Keratinocyte (primary cell): ENCODE measurements at regions not wholly inside any gene's neighbourhood (a gene's known extent, or its start where the extent isn't known, plus 50 kb on each side); places are given as distances from the start of the nearest gene placed in this dataset.
A peak's percentile ranks its signal among the peaks of the same experiment; 100 is the strongest.

Experiments
- DNase-seq: peaks from one replicate; pipeline ENCODE4 v3.0.0-alpha.2; 2011; ENCODE audit warnings: low read depth, missing footprints, low spot score
- FAIRE-seq: peaks from 2 replicates; lab custom pipeline; 2011; peaks lifted over from hg19 to GRCh38; lab: Jason Lieb, UNC
- H2AFZ ChIP-seq: 2 replicates; pipeline ENCODE4 v1.6.0; 2012; ENCODE audit warnings: low read length, control low read depth, inconsistent platforms; ENCODE audit not compliant: control insufficient read depth
- H3K27ac ChIP-seq: 2 replicates; pipeline ENCODE4 v1.5.1; 2011; ENCODE audit warnings: low read length; ENCODE audit not compliant: control insufficient read depth, insufficient read depth
- H3K27me3 ChIP-seq: 3 replicates; pipeline ENCODE4 v1.6.0; 2011; ENCODE audit warnings: low read length; ENCODE audit not compliant: control insufficient read depth, insufficient read depth; ENCODE audit errors: extremely low read depth
- H3K36me3 ChIP-seq, 2 experiments: 2 replicates in 1 of 2; 3 replicates in 1 of 2; pipeline ENCODE4 v1.5.1; 2011; ENCODE audit warnings: low read length in 2 of 2, mild to moderate bottlenecking in 1 of 2; ENCODE audit not compliant: control insufficient read depth in 2 of 2, insufficient read depth in 2 of 2; ENCODE audit errors: extremely low read depth in 1 of 2
- H3K4me1 ChIP-seq: 3 replicates; pipeline ENCODE4 v1.5.1; 2011; ENCODE audit warnings: low read length; ENCODE audit not compliant: control insufficient read depth, insufficient read depth; ENCODE audit errors: extremely low read depth
- H3K4me2 ChIP-seq: 3 replicates; pipeline ENCODE4 v1.6.0; 2011; ENCODE audit warnings: low read depth, low read length; ENCODE audit not compliant: control insufficient read depth, insufficient read depth; ENCODE audit errors: extremely low read depth
- H3K4me3 ChIP-seq, 3 experiments: fragments of 200-600 bp in 1 of 3; sonication (generic) in 1 of 3; 2 replicates in 2 of 3; 3 replicates in 1 of 3; pipeline ENCODE4 v1.5.1; 2011 to 2016; ENCODE audit warnings: low read length in 3 of 3, mild to moderate bottlenecking in 3 of 3, control low read depth in 2 of 3, inconsistent platforms in 1 of 3, low read depth in 1 of 3, mixed read lengths in 1 of 3, mixed run types in 1 of 3, moderate library complexity in 1 of 3; ENCODE audit not compliant: control insufficient read depth in 2 of 3, insufficient read depth in 2 of 3; ENCODE audit errors: extremely low read depth in 1 of 3
- H3K79me2 ChIP-seq: 2 replicates; pipeline ENCODE4 v1.6.0; 2012; ENCODE audit warnings: low read length; ENCODE audit not compliant: control insufficient read depth, insufficient read depth
- H3K9ac ChIP-seq: 3 replicates; pipeline ENCODE4 v1.6.0; 2011; ENCODE audit warnings: low read length; ENCODE audit not compliant: control insufficient read depth, insufficient read depth; ENCODE audit errors: extremely low read depth
- H3K9me1 ChIP-seq: 3 replicates; pipeline ENCODE4 v1.6.0; 2011; ENCODE audit warnings: low read length; ENCODE audit not compliant: control insufficient read depth, insufficient read depth; ENCODE audit errors: extremely low read depth
- H3K9me3 ChIP-seq: 2 replicates; pipeline ENCODE4 v1.5.1; 2012; ENCODE audit warnings: low read depth, low read length; ENCODE audit not compliant: control insufficient read depth
- H4K20me1 ChIP-seq: 3 replicates; pipeline ENCODE4 v1.6.0; 2011; ENCODE audit warnings: low read length; ENCODE audit not compliant: control insufficient read depth, insufficient read depth; ENCODE audit errors: extremely low read depth
- EZH2 ChIP-seq: IDR thresholded peaks from one replicate; pipeline ENCODE4 v1.6.1; 2012; ENCODE audit warnings: inconsistent platforms, mild to moderate bottlenecking, low read length, moderate library complexity
- dilution Hi-C: fragments of 300-500 bp; cut with MboI; formaldehyde crosslinking; loops from one replicate; pipeline ENCODE4 v1.7.0; 2020; ENCODE audit warnings: low sequenced_read_pairs; ENCODE audit not compliant: extremely low pct_ligation_motif_present
- TF ChIP-seq, protein P1 (sequence below), 3 experiments: IDR thresholded peaks in 1 of 3; conservative IDR thresholded peaks in 1 of 3; optimal IDR thresholded peaks in 1 of 3; 2 replicates in 2 of 3; 3 replicates in 1 of 3; pipeline versions ENCODE3 to v1.5.1; 2011; ENCODE audit warnings: low read length in 3 of 3, mild to moderate bottlenecking in 3 of 3, moderate library complexity in 2 of 3, control low read depth in 1 of 3, inconsistent platforms in 1 of 3; ENCODE audit not compliant: insufficient read depth in 2 of 3; ENCODE audit errors: extremely low read depth in 1 of 3

DNA sequence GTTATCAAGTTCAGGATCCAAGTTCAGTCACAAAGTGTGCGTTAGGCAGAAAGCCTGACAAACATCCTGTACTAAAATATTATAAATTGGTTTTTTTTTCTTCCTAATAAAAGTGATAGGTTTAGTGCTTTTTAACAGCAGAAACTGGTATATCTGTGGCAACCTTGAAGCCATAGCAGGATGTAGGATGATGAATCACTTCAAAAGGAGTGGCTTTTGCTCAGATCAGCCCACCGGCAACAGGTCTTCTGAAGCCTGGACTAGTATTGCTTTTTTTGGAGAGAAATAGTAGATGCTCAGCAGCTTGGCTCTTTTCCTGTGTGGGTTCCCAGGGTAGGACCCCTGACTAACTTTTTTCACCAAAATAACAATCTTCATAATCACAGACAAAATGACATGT lies 190.8 kb downstream of the EPM2A start:
- H3K4me2 ChIP-seq, result peak overlapping the region; percentile 62
- no peaks in the 10 kb centered on the region for H3K27me3 ChIP-seq
- H3K36me3 ChIP-seq, result no peaks in the 10 kb centered on the region
- dilution Hi-C loops, result no loop called here
- FAIRE-seq (peak; percentile 72), DNase-seq (no peak)
- H3K79me2 ChIP-seq, result no peaks in the 10 kb centered on the region
- H3K4me1 ChIP-seq, result peaks cover 44% of the 10 kb centered on the region
- no peaks in the 10 kb centered on the region for H3K9me1 ChIP-seq
- H3K27ac ChIP-seq, result peak overlapping the region; percentile 75
- H4K20me1 ChIP-seq, result no peaks in the 10 kb centered on the region
- no peak overlapping the region for H3K4me3 ChIP-seq
- no peak overlapping the region for H3K9ac ChIP-seq
- TF ChIP-seq, protein P1, sequence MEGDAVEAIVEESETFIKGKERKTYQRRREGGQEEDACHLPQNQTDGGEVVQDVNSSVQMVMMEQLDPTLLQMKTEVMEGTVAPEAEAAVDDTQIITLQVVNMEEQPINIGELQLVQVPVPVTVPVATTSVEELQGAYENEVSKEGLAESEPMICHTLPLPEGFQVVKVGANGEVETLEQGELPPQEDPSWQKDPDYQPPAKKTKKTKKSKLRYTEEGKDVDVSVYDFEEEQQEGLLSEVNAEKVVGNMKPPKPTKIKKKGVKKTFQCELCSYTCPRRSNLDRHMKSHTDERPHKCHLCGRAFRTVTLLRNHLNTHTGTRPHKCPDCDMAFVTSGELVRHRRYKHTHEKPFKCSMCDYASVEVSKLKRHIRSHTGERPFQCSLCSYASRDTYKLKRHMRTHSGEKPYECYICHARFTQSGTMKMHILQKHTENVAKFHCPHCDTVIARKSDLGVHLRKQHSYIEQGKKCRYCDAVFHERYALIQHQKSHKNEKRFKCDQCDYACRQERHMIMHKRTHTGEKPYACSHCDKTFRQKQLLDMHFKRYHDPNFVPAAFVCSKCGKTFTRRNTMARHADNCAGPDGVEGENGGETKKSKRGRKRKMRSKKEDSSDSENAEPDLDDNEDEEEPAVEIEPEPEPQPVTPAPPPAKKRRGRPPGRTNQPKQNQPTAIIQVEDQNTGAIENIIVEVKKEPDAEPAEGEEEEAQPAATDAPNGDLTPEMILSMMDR (optimal IDR thresholded peaks at IDR 0.05 in 1 of 3, IDR thresholded peaks at IDR 0.05 in 1 of 3, conservative IDR thresholded peaks at IDR 0.05 in 1 of 3; ENCODE audit: extremely low read depth in 1 of 3, insufficient read depth in 2 of 3, low read length in 3 of 3), result no peak
- no peak for TF ChIP-seq EZH2
- H2AFZ ChIP-seq, result no peak overlapping the region
- no peaks in the 10 kb centered on the region for H3K9me3 ChIP-seq

DNA sequence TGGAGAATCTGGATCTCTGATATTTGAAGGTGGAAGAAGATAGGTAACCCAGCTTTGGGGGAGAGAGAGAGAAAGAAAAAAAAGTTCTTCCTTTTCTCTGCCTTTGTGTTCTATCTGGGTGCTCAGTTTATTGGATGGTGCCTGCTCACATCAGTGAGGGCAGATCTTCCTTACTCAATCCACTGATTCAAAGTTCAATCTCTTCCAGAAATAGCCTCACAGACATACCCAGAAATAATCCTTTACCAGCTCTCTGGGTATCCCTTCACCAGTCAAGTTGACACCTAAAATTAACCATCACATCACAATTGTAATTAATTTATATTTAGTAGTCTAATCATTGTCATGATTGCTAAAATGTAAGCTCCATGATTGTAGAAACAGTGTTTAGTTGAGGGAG lies 189.1 kb downstream of the EPM2A start:
- no peaks in the 10 kb centered on the region for H3K9me3 ChIP-seq
- dilution Hi-C loops, result no loop called here
- no peak overlapping the region for H2AFZ ChIP-seq
- no peak overlapping the region for H3K4me2 ChIP-seq
- H4K20me1 ChIP-seq, result no peaks in the 10 kb centered on the region
- H3K9me1 ChIP-seq, result no peaks in the 10 kb centered on the region
- FAIRE-seq, result no peak
- peaks cover 46% of the 10 kb centered on the region for H3K4me1 ChIP-seq
- no peak for TF ChIP-seq EZH2
- TF ChIP-seq, protein P1 (optimal IDR thresholded peaks at IDR 0.05 in 1 of 3, IDR thresholded peaks at IDR 0.05 in 1 of 3, conservative IDR thresholded peaks at IDR 0.05 in 1 of 3; ENCODE audit: extremely low read depth in 1 of 3, insufficient read depth in 2 of 3, low read length in 3 of 3), result no peak
- H3K9ac ChIP-seq, result no peak overlapping the region
- H3K36me3 ChIP-seq, result no peaks in the 10 kb centered on the region
- H3K4me3 ChIP-seq, result no peak overlapping the region
- no peaks in the 10 kb centered on the region for H3K79me2 ChIP-seq
- H3K27me3 ChIP-seq, result no peaks in the 10 kb centered on the region
- H3K27ac ChIP-seq, result no peak overlapping the region
- no peak for DNase-seq
